ACC112 (cell line): ENCODE measurements at regions not wholly inside any gene's neighbourhood (a gene's known extent, or its start where the extent isn't known, plus 50 kb on each side); places are given as distances from the start of the nearest gene placed in this dataset.

Experiments
- H2AFZ ChIP-seq: fragments of 200-600 bp; sonication (generic); one replicate; pipeline ENCODE4 v1.6.0; 2017; ENCODE audit warnings: antibody characterized with exemption, low read length; ENCODE audit not compliant: unreplicated experiment
- H3K27ac ChIP-seq: fragments of 200-600 bp; sonication (generic); 2 replicates; pipeline ENCODE4 v1.5.1; 2014; ENCODE audit warnings: low read depth, mild to moderate bottlenecking, antibody characterized with exemption, low read length, moderate library complexity
- H3K27me3 ChIP-seq: fragments of 200-600 bp; sonication (generic); 2 replicates; pipeline ENCODE4 v1.6.1; 2014; ENCODE audit warnings: mild to moderate bottlenecking, antibody characterized with exemption, low read length, moderate library complexity, mixed read lengths; ENCODE audit not compliant: insufficient read depth
- H3K36me3 ChIP-seq: fragments of 200-600 bp; sonication (generic); 2 replicates; pipeline ENCODE4 v1.6.1; 2016; ENCODE audit warnings: mild to moderate bottlenecking, antibody characterized with exemption, low read length, moderate library complexity, mixed read lengths; ENCODE audit not compliant: insufficient read depth
- H3K4me1 ChIP-seq: fragments of 200-600 bp; sonication (generic); one replicate; pipeline ENCODE4 v1.6.1; 2016; ENCODE audit warnings: low read length, mixed read lengths; ENCODE audit not compliant: insufficient read depth, unreplicated experiment, control insufficient read depth
- H3K4me3 ChIP-seq: fragments of 200-600 bp; sonication (generic); 2 replicates; pipeline ENCODE4 v1.5.1; 2014; ENCODE audit warnings: mild to moderate bottlenecking, low read depth, low read length
- H3K79me2 ChIP-seq: fragments of 200-600 bp; sonication (generic); one replicate; pipeline ENCODE4 v1.6.0; 2016; ENCODE audit warnings: low read length; ENCODE audit not compliant: control insufficient read depth, unreplicated experiment, insufficient read depth

DNA sequence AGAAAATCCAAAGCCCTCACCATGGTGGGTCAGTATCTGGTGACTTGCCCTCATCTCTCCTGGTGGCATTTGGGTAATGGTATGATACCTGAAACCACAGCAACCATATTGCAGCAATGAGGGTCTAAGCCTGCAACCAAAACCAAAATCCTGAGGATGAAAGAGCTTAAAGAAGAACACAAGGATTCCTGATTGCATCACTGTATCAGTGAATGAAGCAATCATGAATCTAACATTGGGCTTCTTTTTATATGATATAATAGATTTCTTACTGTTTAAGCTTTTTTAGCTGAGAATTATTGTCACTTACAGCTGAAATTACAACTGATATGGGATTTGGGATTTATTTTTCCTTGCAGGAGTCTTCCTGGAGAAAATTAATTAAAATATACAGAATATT, 269.9 kb downstream of the MEF2C start:
- no peak overlapping the region for H2AFZ ChIP-seq
- H3K27ac ChIP-seq, result no peak overlapping the region
- no peaks in the 10 kb centered on the region for H3K27me3 ChIP-seq
- H3K4me1 ChIP-seq, result no peaks in the 10 kb centered on the region
- H3K36me3 ChIP-seq, result no peaks in the 10 kb centered on the region
- H3K4me3 ChIP-seq, result no peak overlapping the region
- no peaks in the 10 kb centered on the region for H3K79me2 ChIP-seq

DNA sequence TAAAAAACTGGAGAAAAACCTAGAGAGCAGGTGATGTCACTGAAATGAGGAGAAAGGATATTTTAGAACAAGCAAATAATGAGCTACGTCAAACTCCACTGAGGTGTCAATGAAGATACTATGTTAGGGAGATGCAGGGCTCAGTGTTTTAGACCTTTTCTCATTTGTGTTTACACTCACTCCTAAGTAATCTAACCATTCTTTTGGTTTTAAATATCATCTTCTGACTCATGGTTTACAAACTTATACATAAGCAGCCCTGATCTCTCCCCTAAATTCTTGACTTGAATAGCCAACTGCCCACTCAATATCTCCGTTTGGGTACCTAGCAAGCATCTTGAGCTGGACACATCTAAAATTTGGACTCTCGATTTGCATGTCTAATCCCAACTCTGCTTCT, 272.4 kb downstream of the MEF2C start:
- Histone ChIP-seq H3K79me2 (no peaks in the 10 kb centered on the region), H3K27me3 (no peaks in the 10 kb centered on the region), H3K36me3 (no peaks in the 10 kb centered on the region), H2AFZ (no peak overlapping the region), H3K4me1 (no peaks in the 10 kb centered on the region), H3K27ac (no peak overlapping the region), H3K4me3 (no peak overlapping the region)

DNA sequence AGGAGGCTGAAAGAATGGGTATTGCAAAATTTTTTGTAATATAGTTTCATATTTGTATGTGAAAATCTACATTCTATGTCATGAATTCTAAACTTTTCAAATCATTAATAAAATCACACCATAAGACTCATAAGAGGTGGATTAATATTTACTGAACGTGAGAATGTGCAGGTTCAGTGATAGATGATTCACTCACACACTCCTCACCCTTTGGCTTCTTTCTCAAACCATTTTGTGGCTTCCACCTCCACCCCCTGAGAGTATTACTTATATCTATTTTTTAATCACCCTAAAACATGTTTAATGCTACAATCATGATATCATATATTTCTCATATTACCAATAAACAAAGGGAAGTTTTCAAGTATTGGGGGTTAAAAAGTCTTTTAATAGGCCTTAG, 275.5 kb downstream of the MEF2C start:
- Histone ChIP-seq H3K27me3 (no peaks in the 10 kb centered on the region), H3K36me3 (no peaks in the 10 kb centered on the region), H3K4me3 (no peak overlapping the region), H3K79me2 (no peaks in the 10 kb centered on the region), H2AFZ (no peak overlapping the region), H3K27ac (no peak overlapping the region), H3K4me1 (no peaks in the 10 kb centered on the region)

DNA sequence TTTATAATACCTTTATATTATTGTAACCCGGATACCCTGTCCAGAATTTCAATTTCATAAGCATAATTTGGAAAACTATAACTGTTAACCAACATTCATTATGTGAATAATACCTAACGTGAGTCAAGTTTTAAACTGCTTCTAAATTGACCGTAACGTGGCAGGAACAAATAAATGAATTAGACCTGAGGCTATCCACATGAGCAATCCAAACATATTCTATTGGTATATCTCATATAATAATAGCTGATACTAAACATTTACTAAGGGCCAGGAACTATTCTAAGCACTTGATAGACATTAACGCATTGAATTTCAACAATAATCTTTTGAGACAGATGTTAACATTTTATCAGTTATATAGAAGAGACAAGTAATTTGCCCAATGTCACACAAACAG, 276.4 kb downstream of the MEF2C start:
- Histone ChIP-seq H3K27ac (no peak overlapping the region), H3K79me2 (no peaks in the 10 kb centered on the region), H3K4me1 (no peaks in the 10 kb centered on the region), H3K36me3 (no peaks in the 10 kb centered on the region), H2AFZ (no peak overlapping the region), H3K27me3 (no peaks in the 10 kb centered on the region), H3K4me3 (no peak overlapping the region)

DNA sequence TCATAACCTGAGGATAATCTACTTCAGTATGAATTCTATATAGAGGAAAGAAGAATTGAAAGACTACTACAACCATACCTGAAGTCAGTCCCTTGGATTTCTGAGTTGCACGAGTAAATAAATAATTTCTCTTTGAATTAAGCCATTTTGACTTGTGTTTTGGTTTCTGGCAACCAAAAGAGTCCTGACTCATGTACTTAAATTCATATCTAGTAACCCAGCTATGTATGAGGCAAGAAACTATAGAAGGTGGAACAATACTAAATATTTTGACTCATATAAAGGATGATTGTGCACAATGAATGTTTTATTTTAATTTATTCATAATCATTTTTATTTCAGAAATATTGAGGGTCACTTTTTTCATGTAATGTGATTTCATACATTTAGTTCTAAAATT, 276.8 kb downstream of the MEF2C start:
- Histone ChIP-seq H2AFZ (no peak overlapping the region), H3K27ac (no peak overlapping the region), H3K27me3 (no peaks in the 10 kb centered on the region), H3K79me2 (no peaks in the 10 kb centered on the region), H3K4me3 (no peak overlapping the region), H3K4me1 (no peaks in the 10 kb centered on the region), H3K36me3 (no peaks in the 10 kb centered on the region)

DNA sequence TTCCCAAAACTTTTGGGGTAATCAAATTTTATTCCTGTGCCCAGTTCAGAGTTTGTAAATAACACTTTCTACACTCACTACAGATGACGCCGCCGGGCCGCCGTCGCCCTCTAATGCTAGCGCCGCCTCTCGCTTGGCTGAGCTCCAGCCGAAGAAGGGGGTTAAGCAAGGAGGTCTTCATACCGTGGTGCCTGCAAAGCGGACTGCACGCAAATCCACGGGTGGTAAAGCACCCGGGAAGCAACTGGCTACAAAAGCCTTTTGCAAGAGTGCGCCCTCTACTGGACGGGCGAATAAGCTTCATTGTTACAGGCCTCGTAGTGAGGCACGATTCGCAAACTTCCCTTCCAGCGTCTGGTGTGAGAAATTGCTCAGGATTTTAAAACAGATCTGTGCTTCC, 280.4 kb downstream of the MEF2C start:
- H3K4me3 ChIP-seq, result no peak overlapping the region
- H3K79me2 ChIP-seq, result no peaks in the 10 kb centered on the region
- no peaks in the 10 kb centered on the region for H3K36me3 ChIP-seq

DNA sequence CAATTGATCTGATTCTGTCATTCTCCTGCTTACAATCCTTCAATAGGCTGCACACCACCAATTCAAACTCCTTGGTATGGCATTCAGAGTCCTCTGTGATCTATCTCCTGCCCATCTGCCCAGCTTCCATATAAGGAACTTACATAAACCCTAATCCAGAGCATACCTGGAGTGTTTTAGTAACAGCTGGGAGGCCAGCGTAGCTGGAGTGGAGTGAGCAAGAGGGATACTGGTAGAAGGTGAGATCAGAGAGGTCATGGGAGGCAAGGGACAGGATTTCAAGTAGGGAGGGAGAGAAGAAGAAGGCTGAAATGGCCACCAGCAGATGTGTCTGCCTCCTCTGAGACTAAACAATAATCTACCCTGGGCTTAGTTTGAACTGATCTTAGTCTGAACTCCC, 288.5 kb downstream of the MEF2C start:
- H3K4me1 ChIP-seq, result no peaks in the 10 kb centered on the region
- H3K27me3 ChIP-seq, result no peaks in the 10 kb centered on the region
- H2AFZ ChIP-seq, result no peak overlapping the region
- no peaks in the 10 kb centered on the region for H3K79me2 ChIP-seq
- no peak overlapping the region for H3K4me3 ChIP-seq
- H3K27ac ChIP-seq, result no peak overlapping the region
- H3K36me3 ChIP-seq, result no peaks in the 10 kb centered on the region

More for the DNA sequence above, 280.4 kb downstream of the MEF2C start:
- Histone ChIP-seq H3K27me3 (no peaks in the 10 kb centered on the region), H2AFZ (no peak overlapping the region), H3K27ac (no peak overlapping the region), H3K4me1 (no peaks in the 10 kb centered on the region)

DNA sequence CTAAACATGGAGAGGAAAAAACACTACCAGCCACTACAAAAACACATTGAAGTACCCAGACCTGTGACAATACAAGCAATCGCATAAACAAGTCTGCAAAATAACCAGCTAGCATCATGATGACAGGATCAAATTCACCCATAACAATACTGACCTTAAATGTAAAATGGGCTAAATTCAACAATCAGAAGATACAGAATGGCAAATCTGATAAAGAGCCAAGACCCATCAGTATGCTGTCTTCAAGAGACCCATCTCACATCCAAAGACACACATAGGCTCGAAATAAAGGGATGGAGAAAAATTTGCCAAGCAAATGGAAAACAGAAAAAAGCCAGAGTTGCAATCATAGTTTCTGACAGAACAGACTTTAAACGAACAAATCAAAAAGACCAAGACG, 294.4 kb downstream of the MEF2C start:
- no peak overlapping the region for H2AFZ ChIP-seq
- no peaks in the 10 kb centered on the region for H3K36me3 ChIP-seq
- H3K27ac ChIP-seq, result no peak overlapping the region
- H3K27me3 ChIP-seq, result no peaks in the 10 kb centered on the region
- H3K4me1 ChIP-seq, result no peaks in the 10 kb centered on the region
- no peaks in the 10 kb centered on the region for H3K79me2 ChIP-seq
- H3K4me3 ChIP-seq, result no peak overlapping the region

DNA sequence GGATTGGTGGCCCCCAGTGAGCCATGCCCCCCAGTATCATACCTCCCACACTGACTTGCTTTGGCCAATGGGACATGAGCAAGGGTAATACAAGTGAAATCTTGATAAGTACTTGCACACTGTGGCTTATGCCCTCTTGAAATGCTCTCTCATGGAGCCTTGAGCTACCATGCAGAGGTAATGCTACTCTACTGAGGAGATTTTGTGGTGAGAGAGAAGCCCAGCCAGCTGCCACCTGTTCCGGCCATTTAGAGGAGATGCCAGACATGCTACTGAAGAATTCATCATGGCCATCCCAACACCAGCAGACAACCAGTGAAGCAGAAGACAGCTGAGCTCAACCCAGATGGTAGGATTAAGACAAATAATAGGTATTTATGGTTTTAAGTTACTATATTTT, 299.5 kb downstream of the MEF2C start:
- no peak overlapping the region for H3K27ac ChIP-seq
- H3K79me2 ChIP-seq, result no peaks in the 10 kb centered on the region
- no peaks in the 10 kb centered on the region for H3K27me3 ChIP-seq
- no peak overlapping the region for H3K4me3 ChIP-seq
- no peak overlapping the region for H2AFZ ChIP-seq
- H3K4me1 ChIP-seq, result no peaks in the 10 kb centered on the region
- H3K36me3 ChIP-seq, result no peaks in the 10 kb centered on the region

DNA sequence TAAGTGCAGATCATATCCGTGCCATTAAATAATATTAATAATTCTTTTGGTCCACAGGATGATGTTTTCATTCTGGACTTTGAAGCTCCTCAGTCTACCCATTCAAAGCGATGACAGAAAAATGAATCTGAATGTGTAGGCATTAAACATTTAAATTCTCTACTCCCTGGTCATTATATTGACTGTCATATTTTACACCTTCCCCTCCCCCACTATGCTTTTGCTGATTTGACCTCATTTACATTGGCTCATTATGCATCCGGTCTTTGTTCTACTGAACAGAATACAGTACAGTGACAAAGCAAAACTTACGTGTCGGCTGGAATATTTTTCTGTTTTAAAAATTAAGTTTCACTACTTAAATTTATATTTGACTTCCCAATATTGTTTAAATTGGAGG, 289.7 kb upstream of the TMEM161B start:
- no peak overlapping the region for H3K4me3 ChIP-seq
- no peak overlapping the region for H3K27ac ChIP-seq
- no peaks in the 10 kb centered on the region for H3K4me1 ChIP-seq
- peaks cover 27% of the 10 kb centered on the region for H3K27me3 ChIP-seq
- no peak overlapping the region for H2AFZ ChIP-seq
- no peaks in the 10 kb centered on the region for H3K79me2 ChIP-seq
- no peaks in the 10 kb centered on the region for H3K36me3 ChIP-seq

DNA sequence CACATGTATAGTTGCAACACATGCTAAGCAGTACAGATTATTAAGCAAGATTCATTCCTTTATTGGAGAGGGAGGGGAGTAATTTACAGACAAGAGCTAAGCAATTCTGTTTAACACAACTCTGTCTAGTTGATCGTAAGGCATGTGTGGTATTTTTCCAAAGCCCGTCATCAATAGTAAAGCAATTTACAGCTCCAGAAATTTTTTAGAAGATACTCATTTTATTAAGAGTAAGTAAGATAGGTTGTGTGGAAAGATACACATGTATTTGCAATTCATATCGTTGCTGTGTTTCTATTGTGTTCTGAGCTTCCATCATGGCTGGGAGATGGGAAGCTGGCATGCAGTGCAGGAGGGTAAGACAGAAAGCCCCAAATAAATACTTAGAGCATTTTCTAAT, 289.2 kb upstream of the TMEM161B start:
- no peaks in the 10 kb centered on the region for H3K79me2 ChIP-seq
- peaks cover 30% of the 10 kb centered on the region for H3K27me3 ChIP-seq
- no peak overlapping the region for H3K27ac ChIP-seq
- H3K36me3 ChIP-seq, result no peaks in the 10 kb centered on the region
- no peaks in the 10 kb centered on the region for H3K4me1 ChIP-seq
- no peak overlapping the region for H2AFZ ChIP-seq
- no peak overlapping the region for H3K4me3 ChIP-seq

DNA sequence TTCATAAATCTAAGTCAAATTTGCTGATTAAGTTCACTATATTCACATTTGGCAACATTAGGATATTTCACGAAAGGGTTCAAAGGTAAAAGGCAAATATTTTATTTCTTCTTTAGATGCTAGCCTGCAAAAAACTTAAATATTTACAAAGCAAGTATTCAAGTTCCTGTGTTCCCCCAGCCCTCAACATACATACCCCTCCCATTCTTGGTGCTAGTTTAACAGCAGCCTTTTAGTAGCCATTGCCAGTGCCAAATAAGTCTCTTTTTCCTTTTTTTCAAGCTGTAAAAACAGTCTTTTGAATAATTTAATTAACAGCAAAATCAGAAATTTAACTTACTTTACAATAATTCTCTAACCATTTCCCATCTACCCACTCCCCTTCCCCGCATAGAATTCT, 288.5 kb upstream of the TMEM161B start:
- Histone ChIP-seq H2AFZ (no peak overlapping the region), H3K79me2 (no peaks in the 10 kb centered on the region), H3K36me3 (no peaks in the 10 kb centered on the region), H3K4me3 (no peak overlapping the region), H3K27me3 (peaks cover 37% of the 10 kb centered on the region), H3K4me1 (no peaks in the 10 kb centered on the region), H3K27ac (no peak overlapping the region)
